Left ventricle myocardium inferior (tissue), 1 donor: ENCODE measurements at regions not wholly inside any gene's neighbourhood (a gene's known extent, or its start where the extent isn't known, plus 50 kb on each side); places are given as distances from the start of the nearest gene placed in this dataset.

Experiments
- DNase-seq: peaks from one replicate; pipeline ENCODE4 v3.0.0-alpha.2; 2020
- H3K27ac ChIP-seq: fragments of 200-600 bp; replicated peaks from 2 replicates; pipeline ENCODE4 v1.8.0; 2021
- H3K27me3 ChIP-seq: fragments of 200-600 bp; 2 replicates; pipeline ENCODE4 v1.8.0; 2021; ENCODE audit warnings: low read depth
- H3K36me3 ChIP-seq: fragments of 200-600 bp; 2 replicates; pipeline ENCODE4 v1.8.0; 2021
- H3K4me1 ChIP-seq: fragments of 200-600 bp; 2 replicates; pipeline ENCODE4 v1.8.0; 2021
- H3K4me3 ChIP-seq: fragments of 200-600 bp; 2 replicates; pipeline ENCODE4 v1.8.0; 2021; ENCODE audit warnings: mild to moderate bottlenecking, moderate library complexity
- H3K9me3 ChIP-seq: fragments of 200-600 bp; replicated peaks from 2 replicates; pipeline ENCODE4 v1.8.0; 2021
- intact Hi-C: fragments of 100-400 bp; cut with micrococcal nuclease; formaldehyde crosslinking; loops from one replicate; pipeline ENCODE4 v1.11.0; 2022
- TF ChIP-seq, protein P1 (sequence below): fragments of 200-600 bp; IDR thresholded peaks from 2 replicates; pipeline ENCODE4 v1.8.0; 2021; ENCODE audit warnings: antibody characterized with exemption, mild to moderate bottlenecking, borderline replicate concordance
- donor health status: DM: no; HTN: yes; CAD: no; lungs with severe emphysema.

DNA sequence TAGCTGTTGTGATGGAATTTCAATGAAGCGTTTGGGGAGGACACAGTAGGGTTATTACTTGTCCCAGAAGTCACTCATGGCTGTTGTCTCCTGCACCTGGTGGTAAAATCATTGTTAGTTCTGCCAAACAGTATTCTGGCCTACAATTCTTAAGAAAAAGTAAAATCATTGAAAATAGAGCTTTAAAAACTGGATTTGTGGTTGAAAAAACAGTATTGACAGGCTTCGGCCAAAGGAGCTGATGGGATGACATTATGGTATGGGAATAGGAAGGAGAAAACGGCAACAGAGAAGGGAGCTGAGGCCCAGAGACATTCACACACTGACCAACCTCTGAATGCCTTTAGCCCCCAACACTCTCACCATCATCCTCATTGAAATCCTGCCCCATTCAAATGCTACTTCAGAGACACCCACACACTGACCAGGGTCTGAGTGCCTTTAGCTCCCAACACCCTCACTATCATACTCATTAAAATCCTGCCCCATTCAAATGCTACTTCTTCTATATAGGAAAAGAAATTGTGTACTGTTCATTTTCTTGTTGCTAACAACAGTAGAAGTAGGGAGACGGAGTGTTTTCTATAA, 114.1 kb upstream of the OSR1 start:
- H3K27ac ChIP-seq = no peak overlapping the region
- no peaks in the 10 kb centered on the region for H3K4me1 ChIP-seq
- no peak overlapping the region for H3K4me3 ChIP-seq
- intact Hi-C loops = no loop called here
- no peak for DNase-seq
- H3K9me3 ChIP-seq = no peaks in the 10 kb centered on the region
- no peaks in the 10 kb centered on the region for H3K27me3 ChIP-seq
- TF ChIP-seq, protein P1, sequence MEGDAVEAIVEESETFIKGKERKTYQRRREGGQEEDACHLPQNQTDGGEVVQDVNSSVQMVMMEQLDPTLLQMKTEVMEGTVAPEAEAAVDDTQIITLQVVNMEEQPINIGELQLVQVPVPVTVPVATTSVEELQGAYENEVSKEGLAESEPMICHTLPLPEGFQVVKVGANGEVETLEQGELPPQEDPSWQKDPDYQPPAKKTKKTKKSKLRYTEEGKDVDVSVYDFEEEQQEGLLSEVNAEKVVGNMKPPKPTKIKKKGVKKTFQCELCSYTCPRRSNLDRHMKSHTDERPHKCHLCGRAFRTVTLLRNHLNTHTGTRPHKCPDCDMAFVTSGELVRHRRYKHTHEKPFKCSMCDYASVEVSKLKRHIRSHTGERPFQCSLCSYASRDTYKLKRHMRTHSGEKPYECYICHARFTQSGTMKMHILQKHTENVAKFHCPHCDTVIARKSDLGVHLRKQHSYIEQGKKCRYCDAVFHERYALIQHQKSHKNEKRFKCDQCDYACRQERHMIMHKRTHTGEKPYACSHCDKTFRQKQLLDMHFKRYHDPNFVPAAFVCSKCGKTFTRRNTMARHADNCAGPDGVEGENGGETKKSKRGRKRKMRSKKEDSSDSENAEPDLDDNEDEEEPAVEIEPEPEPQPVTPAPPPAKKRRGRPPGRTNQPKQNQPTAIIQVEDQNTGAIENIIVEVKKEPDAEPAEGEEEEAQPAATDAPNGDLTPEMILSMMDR = no peak
- no peaks in the 10 kb centered on the region for H3K36me3 ChIP-seq

DNA sequence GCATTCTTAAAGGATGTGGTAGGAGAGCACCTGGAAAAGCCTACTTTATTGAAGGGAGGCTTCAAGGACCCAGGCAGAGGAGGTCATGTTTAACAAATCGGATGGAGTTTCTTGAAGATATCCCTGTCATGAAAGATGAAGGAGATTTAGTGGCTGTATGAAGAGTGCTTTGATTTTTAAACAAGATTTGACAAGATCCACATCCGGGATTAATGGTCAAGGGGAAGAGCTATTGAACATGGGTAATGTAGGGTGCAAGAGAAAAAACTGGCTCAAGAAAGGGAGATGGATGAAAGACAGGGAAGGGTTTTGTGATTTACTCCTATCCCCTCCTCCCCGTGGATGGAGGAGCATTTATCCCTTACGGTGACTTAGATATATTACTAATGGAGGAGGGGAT, 113.1 kb upstream of the OSR1 start:
- intact Hi-C loops = no loop called here
- no peak for DNase-seq
- H3K27me3 ChIP-seq = no peaks in the 10 kb centered on the region
- no peak overlapping the region for H3K27ac ChIP-seq
- H3K36me3 ChIP-seq = no peaks in the 10 kb centered on the region
- no peaks in the 10 kb centered on the region for H3K4me1 ChIP-seq
- no peaks in the 10 kb centered on the region for H3K9me3 ChIP-seq
- TF ChIP-seq, protein P1 = no peak
- no peak overlapping the region for H3K4me3 ChIP-seq

DNA sequence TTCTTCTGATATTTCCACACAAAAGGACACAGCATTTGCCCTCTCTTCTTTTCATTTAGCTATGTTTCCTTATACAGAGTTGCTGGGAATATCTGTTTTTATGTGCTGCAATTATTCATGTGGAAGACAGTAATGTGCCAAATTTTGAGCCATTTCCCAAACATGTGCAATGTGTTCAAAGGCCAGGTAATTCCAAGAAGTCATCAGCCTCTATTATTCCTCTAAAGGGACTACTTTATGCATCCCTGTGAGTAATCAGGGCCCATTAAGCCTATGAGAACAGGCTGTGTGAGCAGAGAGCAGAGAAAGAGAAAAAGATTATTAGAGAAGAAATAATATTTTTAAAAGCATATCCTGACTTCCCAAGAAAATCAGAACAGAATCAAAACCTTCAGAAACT, 107.6 kb upstream of the OSR1 start:
- no peak overlapping the region for H3K27ac ChIP-seq
- DNase-seq = no peak
- H3K36me3 ChIP-seq = no peaks in the 10 kb centered on the region
- no peaks in the 10 kb centered on the region for H3K4me1 ChIP-seq
- intact Hi-C loops = no loop called here
- TF ChIP-seq, protein P1 = no peak
- H3K27me3 ChIP-seq = no peaks in the 10 kb centered on the region
- H3K4me3 ChIP-seq = no peak overlapping the region
- H3K9me3 ChIP-seq = peaks cover 7% of the 10 kb centered on the region

DNA sequence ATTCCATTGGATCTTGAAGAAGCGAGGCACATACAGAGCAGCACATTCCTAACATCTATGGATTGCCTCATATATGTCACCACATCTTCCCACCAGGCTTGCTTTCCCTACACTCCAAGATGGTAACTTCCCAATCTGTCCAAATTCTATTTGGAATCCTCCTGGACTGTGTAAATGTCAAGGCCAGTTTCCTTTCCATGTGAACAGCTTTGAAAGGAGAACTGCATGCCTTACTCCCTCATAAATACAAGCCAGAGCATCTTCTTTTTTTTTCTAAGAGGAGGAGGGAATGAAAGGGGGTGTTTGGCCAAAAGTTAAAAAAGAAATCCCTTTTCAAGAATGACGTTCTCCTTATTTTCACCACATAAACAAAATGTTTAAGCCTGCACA, 103.8 kb upstream of the OSR1 start:
- Histone ChIP-seq H3K4me1 (peaks cover 2% of the 10 kb centered on the region), H3K4me3 (no peak overlapping the region), H3K27me3 (no peaks in the 10 kb centered on the region), H3K27ac (no peak overlapping the region), H3K9me3 (peaks cover 7% of the 10 kb centered on the region), H3K36me3 (no peaks in the 10 kb centered on the region)
- no peak for DNase-seq
- intact Hi-C loops = no loop called here
- TF ChIP-seq, protein P1 = no peak

DNA sequence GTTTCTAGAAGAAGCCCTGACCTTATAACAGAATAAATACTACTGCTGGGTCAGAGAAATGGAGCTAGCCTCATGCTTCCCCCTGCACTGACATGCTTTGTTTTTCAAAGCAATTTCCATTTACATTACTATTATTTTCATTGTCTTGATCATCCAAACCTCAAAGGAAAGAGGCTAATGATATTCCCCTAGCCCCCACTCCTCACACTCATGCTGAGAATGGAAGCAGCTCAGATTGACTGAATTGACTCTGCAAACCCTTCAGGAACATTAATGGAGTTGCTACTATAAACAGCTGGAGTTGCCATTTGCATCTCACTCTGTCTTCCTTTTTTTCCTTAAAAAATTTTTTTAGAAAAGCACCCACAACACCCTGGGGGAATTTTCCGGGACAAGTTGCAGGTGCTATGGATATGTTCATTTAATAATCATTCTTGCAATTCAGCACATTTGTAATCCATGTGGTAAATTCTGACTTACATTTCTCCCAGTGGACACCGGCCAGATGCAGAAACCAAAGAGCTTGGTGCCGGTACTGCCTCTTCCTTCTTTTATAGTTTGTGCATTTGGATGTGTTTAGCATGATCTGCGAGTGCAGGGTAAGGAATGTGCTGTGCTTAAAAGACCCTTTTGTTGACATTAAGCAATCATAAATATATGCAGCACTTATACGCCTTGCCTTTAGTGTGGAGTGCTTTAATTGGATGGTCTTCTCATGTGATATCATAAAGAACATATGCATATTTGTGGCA, 103.3 kb upstream of the OSR1 start:
- H3K27me3 ChIP-seq = no peaks in the 10 kb centered on the region
- H3K9me3 ChIP-seq = peaks cover 7% of the 10 kb centered on the region
- no peak for DNase-seq
- peaks cover 8% of the 10 kb centered on the region for H3K4me1 ChIP-seq
- H3K27ac ChIP-seq = no peak overlapping the region
- H3K36me3 ChIP-seq = no peaks in the 10 kb centered on the region
- H3K4me3 ChIP-seq = no peak overlapping the region
- TF ChIP-seq, protein P1 = no peak
- intact Hi-C loops = no loop called here
